ENCODE measurements at regions not wholly inside any gene's neighbourhood (a gene's known extent, or its start where the extent isn't known, plus 50 kb on each side); places are given as distances from the start of the nearest gene placed in this dataset.
"Not testable (repeated sequence)": the region's sequence is repeated elsewhere in the genome, so short reads cannot be mapped to it uniquely, and the experiment has no call there.

- H3K27ac ChIP-seq (ENCODE audit: low read depth in 1 of 2, low read length in 1 of 2); H3K9me3 ChIP-seq (ENCODE audit: control insufficient read depth in 2 of 2, insufficient read depth in 1 of 2, low read length in 1 of 2); H3K4me1 ChIP-seq (ENCODE audit: control insufficient read depth in 2 of 2, insufficient read depth in 2 of 2, low read length in 2 of 2); DNase-seq (ENCODE audit: low read depth in 6 of 9, low spot score in 9 of 9); H3K27me3 ChIP-seq (ENCODE audit: control insufficient read depth in 2 of 2, insufficient read depth in 1 of 2, low read length in 1 of 2); H3K4me3 ChIP-seq (ENCODE audit: low read length in 2 of 2); H3K36me3 ChIP-seq (ENCODE audit: control insufficient read depth in 2 of 2, insufficient read depth in 2 of 2, low read length in 1 of 2): not testable (repeated sequence)
- WGBS = 89% methylated on average over 19 of the region's 19 CpGs
These were observed 406.0 kb downstream of the TFAP2B start for GRCh38 chr6:51224580-51225240.

GRCh38 chr6:51241376-51241775, 422.7 kb downstream of the TFAP2B start:
- no peak for DNase-seq (ENCODE audit: low read depth in 6 of 9, low spot score in 9 of 9)
- Histone ChIP-seq H3K4me1 (ENCODE audit: control insufficient read depth in 2 of 2, insufficient read depth in 2 of 2, low read length in 2 of 2) (no peaks in the 10 kb centered on the region), H3K27ac (ENCODE audit: low read depth in 1 of 2, low read length in 1 of 2) (no peak overlapping the region), H3K9me3 (ENCODE audit: control insufficient read depth in 2 of 2, insufficient read depth in 1 of 2, low read length in 1 of 2) (no peaks in the 10 kb centered on the region), H3K27me3 (ENCODE audit: control insufficient read depth in 2 of 2, insufficient read depth in 1 of 2, low read length in 1 of 2) (no peaks in the 10 kb centered on the region), H3K36me3 (ENCODE audit: control insufficient read depth in 2 of 2, insufficient read depth in 2 of 2, low read length in 1 of 2) (no peaks in the 10 kb centered on the region), H3K4me3 (ENCODE audit: low read length in 2 of 2) (no peak overlapping the region)

GRCh38 chr6:51249798-51250197, 431.1 kb downstream of the TFAP2B start:
- Histone ChIP-seq H3K9me3 (ENCODE audit: control insufficient read depth in 2 of 2, insufficient read depth in 1 of 2, low read length in 1 of 2) (no peaks in the 10 kb centered on the region), H3K4me3 (ENCODE audit: low read length in 2 of 2) (no peak overlapping the region), H3K27me3 (ENCODE audit: control insufficient read depth in 2 of 2, insufficient read depth in 1 of 2, low read length in 1 of 2) (no peaks in the 10 kb centered on the region), H3K4me1 (ENCODE audit: control insufficient read depth in 2 of 2, insufficient read depth in 2 of 2, low read length in 2 of 2) (no peaks in the 10 kb centered on the region), H3K36me3 (ENCODE audit: control insufficient read depth in 2 of 2, insufficient read depth in 2 of 2, low read length in 1 of 2) (no peaks in the 10 kb centered on the region), H3K27ac (ENCODE audit: low read depth in 1 of 2, low read length in 1 of 2) (no peak overlapping the region)
- no peak for DNase-seq (ENCODE audit: low read depth in 6 of 9, low spot score in 9 of 9)

GRCh38 chr6:51250317-51250716, 431.6 kb downstream of the TFAP2B start:
- Histone ChIP-seq H3K4me3 (ENCODE audit: low read length in 2 of 2) (no peak overlapping the region), H3K9me3 (ENCODE audit: control insufficient read depth in 2 of 2, insufficient read depth in 1 of 2, low read length in 1 of 2) (no peaks in the 10 kb centered on the region), H3K27ac (ENCODE audit: low read depth in 1 of 2, low read length in 1 of 2) (no peak overlapping the region), H3K27me3 (ENCODE audit: control insufficient read depth in 2 of 2, insufficient read depth in 1 of 2, low read length in 1 of 2) (no peaks in the 10 kb centered on the region), H3K36me3 (ENCODE audit: control insufficient read depth in 2 of 2, insufficient read depth in 2 of 2, low read length in 1 of 2) (no peaks in the 10 kb centered on the region), H3K4me1 (ENCODE audit: control insufficient read depth in 2 of 2, insufficient read depth in 2 of 2, low read length in 2 of 2) (no peaks in the 10 kb centered on the region)
- 94% methylated on average over 4 of the region's 4 CpGs for WGBS
- no peak for DNase-seq (ENCODE audit: low read depth in 6 of 9, low spot score in 9 of 9)

DNA sequence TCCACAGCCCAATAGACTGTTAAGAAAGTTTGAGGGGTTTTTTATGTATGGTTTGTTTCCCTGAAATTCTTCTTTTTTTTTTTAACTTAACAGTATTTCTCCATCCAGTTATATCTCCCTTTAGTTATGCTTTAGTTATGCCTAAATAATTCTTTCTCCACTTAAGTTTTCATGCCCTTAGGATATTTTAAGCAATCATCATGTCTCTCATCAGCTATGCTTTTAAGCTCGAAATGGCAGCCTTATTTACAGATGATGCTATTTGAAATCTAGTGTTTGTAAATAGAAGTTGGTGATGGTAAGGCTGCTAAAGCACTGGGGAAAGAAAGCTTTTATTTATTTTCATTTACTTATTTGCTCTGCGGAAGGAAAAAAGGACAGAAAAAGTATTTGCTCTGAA, 439.3 kb downstream of the TFAP2B start:
- H3K36me3 ChIP-seq (ENCODE audit: control insufficient read depth in 2 of 2, insufficient read depth in 2 of 2, low read length in 1 of 2) = no peaks in the 10 kb centered on the region
- no peak overlapping the region for H3K27ac ChIP-seq (ENCODE audit: low read depth in 1 of 2, low read length in 1 of 2)
- H3K4me3 ChIP-seq (ENCODE audit: low read length in 2 of 2) = no peak overlapping the region
- no peak for DNase-seq (ENCODE audit: low read depth in 6 of 9, low spot score in 9 of 9)
- H3K9me3 ChIP-seq (ENCODE audit: control insufficient read depth in 2 of 2, insufficient read depth in 1 of 2, low read length in 1 of 2) = no peaks in the 10 kb centered on the region
- H3K4me1 ChIP-seq (ENCODE audit: control insufficient read depth in 2 of 2, insufficient read depth in 2 of 2, low read length in 2 of 2) = no peaks in the 10 kb centered on the region
- no peaks in the 10 kb centered on the region for H3K27me3 ChIP-seq (ENCODE audit: control insufficient read depth in 2 of 2, insufficient read depth in 1 of 2, low read length in 1 of 2)
- WGBS = 63% methylated on average over 2 of the region's 2 CpGs

- DNase-seq (ENCODE audit: low read depth in 6 of 9, low spot score in 9 of 9) = no peak
- no peak overlapping the region for H3K27ac ChIP-seq (ENCODE audit: low read depth in 1 of 2, low read length in 1 of 2)
- no peaks in the 10 kb centered on the region for H3K36me3 ChIP-seq (ENCODE audit: control insufficient read depth in 2 of 2, insufficient read depth in 2 of 2, low read length in 1 of 2)
- no peak overlapping the region for H3K4me3 ChIP-seq (ENCODE audit: low read length in 2 of 2)
- H3K4me1 ChIP-seq (ENCODE audit: control insufficient read depth in 2 of 2, insufficient read depth in 2 of 2, low read length in 2 of 2) = no peaks in the 10 kb centered on the region
- WGBS = 92% methylated on average over 3 of the region's 3 CpGs
- no peaks in the 10 kb centered on the region for H3K9me3 ChIP-seq (ENCODE audit: control insufficient read depth in 2 of 2, insufficient read depth in 1 of 2, low read length in 1 of 2)
- H3K27me3 ChIP-seq (ENCODE audit: control insufficient read depth in 2 of 2, insufficient read depth in 1 of 2, low read length in 1 of 2) = no peaks in the 10 kb centered on the region
These were observed 441.3 kb downstream of the TFAP2B start for GRCh38 chr6:51260003-51260402.

- H3K9me3 ChIP-seq (ENCODE audit: control insufficient read depth in 2 of 2, insufficient read depth in 1 of 2, low read length in 1 of 2) = no peaks in the 10 kb centered on the region
- WGBS = 87% methylated on average over 5 of the region's 5 CpGs
- no peak overlapping the region for H3K27ac ChIP-seq (ENCODE audit: low read depth in 1 of 2, low read length in 1 of 2)
- H3K27me3 ChIP-seq (ENCODE audit: control insufficient read depth in 2 of 2, insufficient read depth in 1 of 2, low read length in 1 of 2) = no peaks in the 10 kb centered on the region
- H3K4me3 ChIP-seq (ENCODE audit: low read length in 2 of 2) = no peak overlapping the region
- no peaks in the 10 kb centered on the region for H3K36me3 ChIP-seq (ENCODE audit: control insufficient read depth in 2 of 2, insufficient read depth in 2 of 2, low read length in 1 of 2)
- DNase-seq (ENCODE audit: low read depth in 6 of 9, low spot score in 9 of 9) = no peak
- no peaks in the 10 kb centered on the region for H3K4me1 ChIP-seq (ENCODE audit: control insufficient read depth in 2 of 2, insufficient read depth in 2 of 2, low read length in 2 of 2)
These were observed 443.0 kb downstream of the TFAP2B start for GRCh38 chr6:51261691-51262090.

DNA sequence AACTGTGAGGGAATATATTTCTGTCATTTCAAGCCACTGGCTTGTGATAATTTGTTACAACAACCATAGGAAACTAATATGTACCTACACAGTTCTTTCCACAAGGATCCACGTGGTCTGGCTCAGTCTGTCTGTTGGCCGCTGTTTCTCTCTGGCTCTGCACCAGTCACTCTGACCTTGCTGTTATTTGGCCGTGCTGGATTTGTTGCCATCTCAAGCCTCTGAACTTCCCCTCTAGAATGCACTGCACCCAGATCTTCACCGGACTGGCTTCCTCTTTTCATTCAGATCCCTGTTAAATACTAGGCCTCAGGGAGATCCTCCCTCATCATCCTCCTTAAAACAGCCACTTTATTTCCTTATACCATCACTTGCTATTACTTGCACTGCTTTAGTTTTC, 446.8 kb downstream of the TFAP2B start:
- Histone ChIP-seq H3K27ac (ENCODE audit: low read depth in 1 of 2, low read length in 1 of 2) (no peak overlapping the region), H3K9me3 (ENCODE audit: control insufficient read depth in 2 of 2, insufficient read depth in 1 of 2, low read length in 1 of 2) (no peaks in the 10 kb centered on the region), H3K27me3 (ENCODE audit: control insufficient read depth in 2 of 2, insufficient read depth in 1 of 2, low read length in 1 of 2) (no peaks in the 10 kb centered on the region), H3K4me3 (ENCODE audit: low read length in 2 of 2) (no peak overlapping the region), H3K4me1 (ENCODE audit: control insufficient read depth in 2 of 2, insufficient read depth in 2 of 2, low read length in 2 of 2) (no peaks in the 10 kb centered on the region), H3K36me3 (ENCODE audit: control insufficient read depth in 2 of 2, insufficient read depth in 2 of 2, low read length in 1 of 2) (no peaks in the 10 kb centered on the region)
- WGBS = 28% methylated on average over 4 of the region's 4 CpGs
- no peak for DNase-seq (ENCODE audit: low read depth in 6 of 9, low spot score in 9 of 9)

GRCh38 chr6:51266604-51267003, 447.9 kb downstream of the TFAP2B start:
- DNase-seq (ENCODE audit: low read depth in 6 of 9, low spot score in 9 of 9) = no peak
- Histone ChIP-seq H3K9me3 (ENCODE audit: control insufficient read depth in 2 of 2, insufficient read depth in 1 of 2, low read length in 1 of 2) (no peaks in the 10 kb centered on the region), H3K4me3 (ENCODE audit: low read length in 2 of 2) (no peak overlapping the region), H3K27ac (ENCODE audit: low read depth in 1 of 2, low read length in 1 of 2) (no peak overlapping the region), H3K4me1 (ENCODE audit: control insufficient read depth in 2 of 2, insufficient read depth in 2 of 2, low read length in 2 of 2) (no peaks in the 10 kb centered on the region), H3K27me3 (ENCODE audit: control insufficient read depth in 2 of 2, insufficient read depth in 1 of 2, low read length in 1 of 2) (no peaks in the 10 kb centered on the region), H3K36me3 (ENCODE audit: control insufficient read depth in 2 of 2, insufficient read depth in 2 of 2, low read length in 1 of 2) (no peaks in the 10 kb centered on the region)
- WGBS = 11% methylated on average over 1 of the region's 1 CpG

DNA sequence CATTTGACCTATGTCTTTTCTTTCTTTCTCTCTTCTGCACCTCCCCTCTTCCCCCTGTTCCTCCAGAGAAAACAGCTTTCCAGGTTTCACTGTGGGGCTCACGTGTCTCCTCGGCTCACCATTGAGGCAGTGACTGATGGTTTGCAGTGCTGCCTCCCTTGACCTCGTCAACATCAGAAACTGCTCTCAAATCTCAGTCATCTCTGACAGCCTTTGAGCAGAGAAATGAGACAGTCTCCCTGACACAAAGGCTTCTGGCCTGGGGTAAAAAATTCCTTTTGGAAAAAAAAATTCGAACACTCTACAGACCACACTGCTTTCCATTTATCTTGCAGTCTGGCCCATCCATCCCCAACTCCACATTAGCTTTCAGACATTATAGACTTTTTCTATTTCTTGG, 450.0 kb downstream of the TFAP2B start:
- Histone ChIP-seq H3K27me3 (ENCODE audit: control insufficient read depth in 2 of 2, insufficient read depth in 1 of 2, low read length in 1 of 2) (no peaks in the 10 kb centered on the region), H3K9me3 (ENCODE audit: control insufficient read depth in 2 of 2, insufficient read depth in 1 of 2, low read length in 1 of 2) (no peaks in the 10 kb centered on the region), H3K27ac (ENCODE audit: low read depth in 1 of 2, low read length in 1 of 2) (no peak overlapping the region), H3K4me1 (ENCODE audit: control insufficient read depth in 2 of 2, insufficient read depth in 2 of 2, low read length in 2 of 2) (no peaks in the 10 kb centered on the region), H3K36me3 (ENCODE audit: control insufficient read depth in 2 of 2, insufficient read depth in 2 of 2, low read length in 1 of 2) (no peaks in the 10 kb centered on the region), H3K4me3 (ENCODE audit: low read length in 2 of 2) (no peak overlapping the region)
- DNase-seq (ENCODE audit: low read depth in 6 of 9, low spot score in 9 of 9) = no peak
- 93% methylated on average over 4 of the region's 4 CpGs for WGBS

All from thymus (tissue), 11 donors.